ENCODE measurements at regions not wholly inside any gene's neighbourhood (a gene's known extent, or its start where the extent isn't known, plus 50 kb on each side); places are given as distances from the start of the nearest gene placed in this dataset.

DNA sequence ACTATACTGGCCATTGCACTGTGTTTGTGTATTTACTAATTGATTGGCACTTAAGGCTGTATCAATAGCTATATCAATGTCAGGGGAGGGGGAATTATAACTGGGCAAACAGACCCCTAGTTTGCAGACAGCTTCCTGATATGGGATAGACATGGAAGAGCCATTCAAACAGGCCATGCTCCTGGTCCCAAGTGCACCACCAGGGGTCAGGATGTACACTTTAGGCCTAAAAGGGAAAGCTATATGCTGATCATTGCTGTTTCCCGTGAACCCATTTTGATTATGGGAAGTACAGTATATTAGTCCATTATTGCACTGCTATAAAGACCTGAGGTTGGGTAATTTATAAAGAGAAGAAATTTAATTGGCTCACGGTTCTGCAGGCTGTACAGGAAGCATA lies 124.9 kb upstream of the BACE2 start:
- Histone ChIP-seq H4K5ac (ENCODE audit: low read depth, low read length) (no peak overlapping the region), H4K91ac (ENCODE audit: insufficient read depth, low read depth, low read length) (no peak overlapping the region), H3K4me1 (ENCODE audit: control insufficient read depth, insufficient read depth, low read length) (no peaks in the 10 kb centered on the region), H3K27me3 (ENCODE audit: control insufficient read depth, insufficient read depth, low read length) (no peaks in the 10 kb centered on the region), H3K4me3 (ENCODE audit: insufficient read depth, low read depth, low read length) (no peak overlapping the region), H3K79me1 (ENCODE audit: low read depth in 1 of 2, low read length in 2 of 2) (no peaks in the 10 kb centered on the region), H4K20me1 (ENCODE audit: insufficient read depth, low read length) (no peaks in the 10 kb centered on the region), H3K14ac (replicated peaks; ENCODE audit: low read depth, low read length) (no peak overlapping the region), H3K4ac (ENCODE audit: low read depth, low read length) (no peak overlapping the region), H3K56ac (ENCODE audit: extremely low read depth, insufficient read depth, low read length) (no peak overlapping the region), H2AK9ac (replicated peaks; ENCODE audit: low read depth, low read length, poor library complexity) (no peak overlapping the region), H2BK5ac (ENCODE audit: low read depth, low read length, poor library complexity, severe bottlenecking) (no peak overlapping the region), H2BK15ac (ENCODE audit: low read depth, low read length) (no peak overlapping the region), H3K36me3 (ENCODE audit: control insufficient read depth, insufficient read depth, low read length) (no peaks in the 10 kb centered on the region), H3K23ac (ENCODE audit: low read depth, low read length) (no peak overlapping the region), H2AFZ (replicated peaks; ENCODE audit: low read length, poor library complexity) (no peak overlapping the region), H3K18ac (ENCODE audit: low read depth, low read length) (no peak overlapping the region), H3K4me2 (ENCODE audit: low read depth, low read length) (no peak overlapping the region), H3K9me3 (ENCODE audit: control insufficient read depth, insufficient read depth, low read length) (peaks cover 30% of the 10 kb centered on the region), H2BK120ac (ENCODE audit: low read depth, low read length) (no peak overlapping the region), H3K9me1 (ENCODE audit: insufficient read depth, low read length) (no peaks in the 10 kb centered on the region), H3K27ac (ENCODE audit: insufficient read depth, low read length) (no peak overlapping the region), H2BK20ac (ENCODE audit: low read depth, low read length) (no peak overlapping the region), H2AK5ac (ENCODE audit: low read depth, low read length) (no peak overlapping the region), H4K8ac (ENCODE audit: low read depth in 2 of 2, low read length in 2 of 2) (no peak overlapping the region), H3K9ac (ENCODE audit: low read depth, low read length) (no peak overlapping the region)
- no peak for DNase-seq
- no CpG with 5 or more reads among the region's 2 CpGs for WGBS, 2 experiments (ENCODE audit: extremely low coverage in 2 of 2, insufficient read length in 1 of 2)
- BruUV-seq (replicated peaks) = no TSS peak
- in situ Hi-C loops (cut with MboI; ENCODE audit: low sequenced_read_pairs) (no loop called here), intact Hi-C loops (cut with micrococcal nuclease) (no loop called here), dilution Hi-C loops (cut with HindIII; ENCODE audit: low sequenced_read_pairs, unreplicated experiment) (no loop called here)
- no peak for ATAC-seq (ENCODE audit: low read depth)
- CTCF ChIA-PET = no interaction called here
- TF ChIP-seq MAZ (IDR thresholded peaks at IDR 0.05; ENCODE audit: borderline replicate concordance, low read depth, low read length) = no peak
- POLR2A ChIA-PET (ENCODE audit: unreplicated experiment) = no interaction called here
